ENCODE measurements at regions not wholly inside any gene's neighbourhood (a gene's known extent, or its start where the extent isn't known, plus 50 kb on each side); places are given as distances from the start of the nearest gene placed in this dataset.

- TF ChIP-seq CTCF (IDR thresholded peaks at IDR 0.05) (no peak), EP300 (IDR thresholded peaks at IDR 0.05) (no peak)
Measured at GRCh38 chr5:99129768-99130501, 201.1 kb upstream of the CHD1 start.
